ENCODE measurements at regions not wholly inside any gene's neighbourhood (a gene's known extent, or its start where the extent isn't known, plus 50 kb on each side); places are given as distances from the start of the nearest gene placed in this dataset.
A peak's percentile ranks its signal among the peaks of the same experiment; 100 is the strongest.

DNA sequence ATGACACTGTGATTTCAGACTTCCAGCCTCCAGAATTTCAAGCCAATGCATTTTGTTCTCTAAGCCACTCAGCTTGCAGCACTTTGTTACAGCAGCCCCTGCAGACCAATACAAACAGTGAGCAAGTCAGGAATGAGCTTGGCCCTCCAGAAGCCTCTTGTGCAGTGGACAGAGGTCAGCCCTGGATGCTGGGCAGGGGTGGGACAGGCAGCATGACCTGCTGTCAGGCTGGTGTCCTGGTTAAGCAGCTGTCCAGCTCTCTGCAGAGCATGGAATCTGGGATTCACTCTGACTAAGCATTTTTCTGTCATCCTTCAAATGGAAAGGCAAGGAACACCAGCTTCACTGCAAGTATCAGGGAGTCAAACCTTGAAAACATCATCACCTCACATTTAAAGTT is 85.5 kb upstream of the GDF10 start:
- H3K4me3 ChIP-seq (replicated peaks; ENCODE audit: low read depth, low read length): no peak overlapping the region
- peak; percentile 2 for DNase-seq (ENCODE audit: low read depth)
- no peak for TF ChIP-seq CTCF (IDR thresholded peaks at IDR 0.05; ENCODE audit: low read length, missing control alignments)

DNA sequence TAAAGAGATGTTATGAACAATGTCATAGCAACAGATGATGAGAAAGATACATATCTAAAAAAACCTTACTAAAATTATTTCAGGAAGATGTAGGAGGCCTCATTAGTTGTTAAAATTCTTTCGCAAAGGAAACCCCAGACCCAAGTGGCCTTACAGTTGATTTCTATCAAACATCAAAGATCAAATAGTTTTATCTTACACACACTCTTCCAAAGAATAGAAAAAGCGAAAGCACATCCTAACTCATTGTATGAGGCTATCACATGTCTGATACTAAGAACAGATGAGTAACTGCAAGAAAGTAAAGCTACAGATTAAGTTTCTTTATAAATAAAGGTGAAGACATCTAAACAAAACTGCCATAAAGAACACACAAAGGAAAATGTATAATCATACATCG is 82.9 kb upstream of the GDF10 start:
- TF ChIP-seq CTCF (IDR thresholded peaks at IDR 0.05; ENCODE audit: low read length, missing control alignments): no peak
- DNase-seq (ENCODE audit: low read depth): no peak
- no peak overlapping the region for H3K4me3 ChIP-seq (replicated peaks; ENCODE audit: low read depth, low read length)

GRCh38 chr10:47218803-47219202 is 81.2 kb upstream of the GDF10 start:
- no peak for TF ChIP-seq CTCF (IDR thresholded peaks at IDR 0.05; ENCODE audit: low read length, missing control alignments)
- no peak for DNase-seq (ENCODE audit: low read depth)

GRCh38 chr10:47222461-47222860 is 77.5 kb upstream of the GDF10 start:
- DNase-seq (ENCODE audit: low read depth): no peak
- no peak for TF ChIP-seq CTCF (IDR thresholded peaks at IDR 0.05; ENCODE audit: low read length, missing control alignments)
- no peak overlapping the region for H3K4me3 ChIP-seq (replicated peaks; ENCODE audit: low read depth, low read length)

More at GRCh38 chr10:47218803-47219202, 81.2 kb upstream of the GDF10 start:
- H3K4me3 ChIP-seq (replicated peaks; ENCODE audit: low read depth, low read length): no peak overlapping the region

DNA sequence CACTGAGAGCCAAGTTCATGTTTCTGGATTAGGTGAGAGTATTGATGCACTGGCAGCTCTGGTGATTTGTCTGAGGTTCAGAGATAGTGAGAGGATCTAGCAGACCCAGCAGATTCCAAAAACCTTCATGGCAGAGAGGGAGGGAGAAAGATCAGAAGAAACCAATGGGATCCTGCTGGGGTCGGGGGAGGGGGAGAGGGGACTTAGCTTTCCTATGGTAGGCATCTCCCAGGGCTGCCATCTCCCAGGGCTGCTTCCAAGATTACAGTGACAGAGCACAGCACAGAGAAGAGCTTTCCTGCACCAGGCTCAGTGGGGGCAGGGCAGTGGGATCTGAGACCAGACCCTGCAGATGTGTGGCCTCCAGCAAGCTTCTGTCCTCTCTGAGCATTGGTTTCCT is 76.8 kb upstream of the GDF10 start:
- TF ChIP-seq CTCF (IDR thresholded peaks at IDR 0.05; ENCODE audit: low read length, missing control alignments): no peak
- DNase-seq (ENCODE audit: low read depth): no peak
- no peak overlapping the region for H3K4me3 ChIP-seq (replicated peaks; ENCODE audit: low read depth, low read length)

GRCh38 chr10:47224546-47225218 is 75.3 kb upstream of the GDF10 start:
- DNase-seq (ENCODE audit: low read depth): no peak
- no peak overlapping the region for H3K4me3 ChIP-seq (replicated peaks; ENCODE audit: low read depth, low read length)
- TF ChIP-seq CTCF (IDR thresholded peaks at IDR 0.05; ENCODE audit: low read length, missing control alignments): no peak

Data from fibroblast of pulmonary artery (primary cell).